ENCODE measurements at regions not wholly inside any gene's neighbourhood (a gene's known extent, or its start where the extent isn't known, plus 50 kb on each side); places are given as distances from the start of the nearest gene placed in this dataset.

GRCh38 chr4:155614111-155614762 lies 52.4 kb upstream of the GUCY1A1 start:
- H3K27ac ChIP-seq (ENCODE audit: insufficient read length, low read depth, low read length) = no peak overlapping the region

More at GRCh38 chr4:155614111-155614762, 52.4 kb upstream of the GUCY1A1 start:
- Histone ChIP-seq H2BK15ac (ENCODE audit: low read depth, low read length) (no peak overlapping the region), H3K4ac (ENCODE audit: low read depth, low read length) (no peak overlapping the region), H3K79me1 (ENCODE audit: insufficient read depth, low read depth, low read length, poor library complexity, severe bottlenecking) (no peaks in the 10 kb centered on the region), H4K8ac (replicated peaks; ENCODE audit: insufficient read length, low read depth, low read length) (no peak overlapping the region), H2AFZ (ENCODE audit: low read length) (no peak overlapping the region), H3K4me2 (ENCODE audit: insufficient read depth, insufficient read length, low read length) (no peak overlapping the region), H3K9me3 (ENCODE audit: control insufficient read depth, low read depth, low read length) (no peaks in the 10 kb centered on the region), H4K91ac (ENCODE audit: insufficient read length, low read depth, low read length) (no peak overlapping the region), H3K14ac (ENCODE audit: insufficient read depth, low read length) (no peak overlapping the region), H2BK5ac (ENCODE audit: insufficient read length, low read length) (no peak overlapping the region), H3K56ac (ENCODE audit: insufficient read length, low read depth, low read length) (no peak overlapping the region), H3T11ph (ENCODE audit: low read length) (no peak overlapping the region), H3K27me3 (ENCODE audit: insufficient read depth, low read length) (no peaks in the 10 kb centered on the region), H2BK20ac (ENCODE audit: low read depth, low read length, poor library complexity, severe bottlenecking) (no peak overlapping the region), H4K5ac (ENCODE audit: insufficient read length, low read depth, low read length) (no peak overlapping the region), H2AK5ac (ENCODE audit: insufficient read length, low read length) (no peak overlapping the region), H3K23ac (ENCODE audit: insufficient read length, low read depth, low read length) (no peak overlapping the region), H3K18ac (ENCODE audit: insufficient read length, low read depth, low read length) (no peak overlapping the region), H2BK120ac (ENCODE audit: low read depth, low read length, poor library complexity, severe bottlenecking) (no peak overlapping the region), H3K79me2 (ENCODE audit: insufficient read depth, low read length) (no peaks in the 10 kb centered on the region), H3K23me2 (ENCODE audit: insufficient read length, low read depth, low read length, poor library complexity, severe bottlenecking) (no peaks in the 10 kb centered on the region), H4K20me1 (ENCODE audit: control insufficient read depth, insufficient read depth, insufficient read length) (no peaks in the 10 kb centered on the region), H3K9ac (ENCODE audit: extremely low read depth, insufficient read length, low read length) (no peak overlapping the region), H2BK12ac (ENCODE audit: insufficient read length, low read depth, low read length) (no peak overlapping the region), H3K4me1 (ENCODE audit: insufficient read depth, low read length) (no peaks in the 10 kb centered on the region)
- WGBS (ENCODE audit: extremely low coverage, insufficient read length, low lambda C conversion rate) = no CpG with 5 or more reads among the region's 1 CpG
- H3K27me3 Mint-ChIP-seq (ENCODE audit: low read depth) = peaks cover 5% of the 10 kb centered on the region
- no peak for TF ChIP-seq CTCF (conservative IDR thresholded peaks at IDR 0.05)
- no peak overlapping the region for H3K27ac Mint-ChIP-seq
- H3K36me3 Mint-ChIP-seq (ENCODE audit: insufficient read depth in 1 of 3, low read depth in 3 of 3) = no peaks in the 10 kb centered on the region
- DNase-seq = no peak
- no peak overlapping the region for H3K4me3 Mint-ChIP-seq
- H3K4me1 Mint-ChIP-seq = no peaks in the 10 kb centered on the region
- H3K9me3 Mint-ChIP-seq = no peaks in the 10 kb centered on the region; a peak in 1 of 5 replicates

All from H9 (cell line).